ENCODE measurements at regions not wholly inside any gene's neighbourhood (a gene's known extent, or its start where the extent isn't known, plus 50 kb on each side); places are given as distances from the start of the nearest gene placed in this dataset.
"Not testable (repeated sequence)": the region's sequence is repeated elsewhere in the genome, so short reads cannot be mapped to it uniquely, and the experiment has no call there.

DNA sequence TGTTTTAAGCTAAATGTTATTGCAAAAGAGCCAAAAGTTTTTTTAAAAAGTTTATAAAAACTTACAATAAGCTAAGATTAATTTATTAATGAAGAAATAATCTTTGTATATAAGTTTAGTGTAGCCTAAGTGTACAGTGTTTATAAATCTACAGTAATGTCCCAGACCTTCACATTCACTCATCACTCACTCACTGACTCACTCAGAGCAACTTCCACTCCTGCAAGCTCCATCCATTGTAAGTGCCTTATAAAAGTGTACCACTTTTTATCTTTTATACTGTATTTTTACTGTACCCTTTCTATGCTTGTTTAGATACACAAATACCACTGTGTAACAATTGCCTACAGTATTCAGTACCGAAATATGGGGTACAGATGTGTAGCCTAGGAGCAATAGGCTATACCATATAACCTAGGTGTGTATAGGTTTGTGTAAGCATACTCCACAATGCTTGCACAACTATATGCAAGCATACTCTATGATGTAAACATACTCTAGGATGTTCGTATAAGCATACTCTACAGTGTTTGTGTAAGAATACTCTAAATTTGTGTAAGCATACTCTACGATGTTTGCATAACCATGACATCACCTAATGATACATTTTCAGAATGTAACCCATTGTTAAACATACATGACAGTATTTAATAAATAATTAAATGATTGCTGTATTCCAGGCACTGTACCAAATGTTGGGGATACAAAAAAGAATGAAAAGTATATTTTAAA lies 953.0 kb downstream of the KCNA4 start (continued):
- no peak for TF ChIP-seq FOSL1 (IDR thresholded peaks at IDR 0.05; ENCODE audit: low read depth)
- TF ChIP-seq, protein P1, sequence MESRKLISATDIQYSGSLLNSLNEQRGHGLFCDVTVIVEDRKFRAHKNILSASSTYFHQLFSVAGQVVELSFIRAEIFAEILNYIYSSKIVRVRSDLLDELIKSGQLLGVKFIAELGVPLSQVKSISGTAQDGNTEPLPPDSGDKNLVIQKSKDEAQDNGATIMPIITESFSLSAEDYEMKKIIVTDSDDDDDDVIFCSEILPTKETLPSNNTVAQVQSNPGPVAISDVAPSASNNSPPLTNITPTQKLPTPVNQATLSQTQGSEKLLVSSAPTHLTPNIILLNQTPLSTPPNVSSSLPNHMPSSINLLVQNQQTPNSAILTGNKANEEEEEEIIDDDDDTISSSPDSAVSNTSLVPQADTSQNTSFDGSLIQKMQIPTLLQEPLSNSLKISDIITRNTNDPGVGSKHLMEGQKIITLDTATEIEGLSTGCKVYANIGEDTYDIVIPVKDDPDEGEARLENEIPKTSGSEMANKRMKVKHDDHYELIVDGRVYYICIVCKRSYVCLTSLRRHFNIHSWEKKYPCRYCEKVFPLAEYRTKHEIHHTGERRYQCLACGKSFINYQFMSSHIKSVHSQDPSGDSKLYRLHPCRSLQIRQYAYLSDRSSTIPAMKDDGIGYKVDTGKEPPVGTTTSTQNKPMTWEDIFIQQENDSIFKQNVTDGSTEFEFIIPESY (IDR thresholded peaks at IDR 0.05; ENCODE audit: extremely low read depth, insufficient replicate concordance, low read length): no peak
- TF ChIP-seq, protein P2, sequence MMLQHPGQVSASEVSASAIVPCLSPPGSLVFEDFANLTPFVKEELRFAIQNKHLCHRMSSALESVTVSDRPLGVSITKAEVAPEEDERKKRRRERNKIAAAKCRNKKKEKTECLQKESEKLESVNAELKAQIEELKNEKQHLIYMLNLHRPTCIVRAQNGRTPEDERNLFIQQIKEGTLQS (IDR thresholded peaks at IDR 0.05): no peak

DNA sequence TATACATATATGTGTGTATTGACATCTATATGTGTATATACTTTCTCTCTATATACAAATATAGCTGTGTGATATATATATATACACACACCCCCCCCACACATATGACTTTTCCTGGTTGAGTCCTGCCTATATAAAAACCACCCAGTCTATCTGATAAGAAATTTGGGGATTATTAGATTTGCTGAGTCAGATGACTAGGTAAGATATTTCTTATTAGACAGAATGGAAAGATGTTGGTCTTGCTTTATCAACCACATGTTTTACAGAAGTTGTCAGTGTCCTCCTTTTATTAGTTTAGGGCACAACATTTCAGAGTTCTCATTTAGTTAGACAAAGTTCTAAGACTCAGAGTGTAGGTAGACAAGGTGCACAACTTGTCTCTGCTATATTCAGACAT lies 953.3 kb downstream of the METTL15 start:
- Histone ChIP-seq H4K20me1 (ENCODE audit: insufficient read depth) (no peaks in the 10 kb centered on the region), H3K36me3 (ENCODE audit: control insufficient read depth in 1 of 2, insufficient read depth in 2 of 2, low read length in 2 of 2) (no peaks in the 10 kb centered on the region), H3K27ac (ENCODE audit: low read depth, low read length) (no peak overlapping the region), H3K79me2 (ENCODE audit: insufficient read depth, low read length) (no peaks in the 10 kb centered on the region), H2AFZ (ENCODE audit: low read depth, low read length, poor library complexity, severe bottlenecking) (no peak overlapping the region), H3K4me1 (ENCODE audit: control insufficient read depth in 1 of 2, insufficient read depth in 2 of 2, low read length in 2 of 2) (no peaks in the 10 kb centered on the region), H3K9me3 (ENCODE audit: control insufficient read depth in 1 of 2, insufficient read depth in 1 of 2, low read depth in 1 of 2, low read length in 2 of 2) (no peaks in the 10 kb centered on the region), H3K4me3 (replicated peaks in 1 of 2; ENCODE audit: low read depth in 1 of 2, low read length in 2 of 2) (no peak overlapping the region), H3K9me2 (ENCODE audit: insufficient read depth) (no peaks in the 10 kb centered on the region), H3K27me3 (ENCODE audit: insufficient read depth, low read length) (no peaks in the 10 kb centered on the region), H3K9ac (ENCODE audit: low read length) (no peak overlapping the region), H3K4me2 (ENCODE audit: low read length) (no peak overlapping the region)
- ChIA-PET RAD21 (ENCODE audit: low non-redundant PET in 1 of 2, low total read pairs in 2 of 2, uncharacterized antibody in 2 of 2, unreplicated experiment in 2 of 2) (no interaction called here), POLR2A (no interaction called here), CTCF (no interaction called here)
- intact Hi-C loops (cut with micrococcal nuclease): no loop called here
- DNase-seq (ENCODE audit: low read depth, low spot score) (no peak), ATAC-seq (no peak)
- TF ChIP-seq EZH2 (IDR thresholded peaks at IDR 0.05) (no peak), JUND (IDR thresholded peaks at IDR 0.05) (no peak), ZNF274 (IDR thresholded peaks at IDR 0.05; ENCODE audit: low read depth, low read length) (no peak), EGR1 (IDR thresholded peaks at IDR 0.05; ENCODE audit: low read depth) (no peak), ZFX (IDR thresholded peaks at IDR 0.05) (no peak), SRF (IDR thresholded peaks at IDR 0.05; ENCODE audit: low read depth) (no peak), SP1 (IDR thresholded peaks at IDR 0.05; ENCODE audit: low read depth) (no peak)
- BruUV-seq (replicated peaks): no TSS peak

DNA sequence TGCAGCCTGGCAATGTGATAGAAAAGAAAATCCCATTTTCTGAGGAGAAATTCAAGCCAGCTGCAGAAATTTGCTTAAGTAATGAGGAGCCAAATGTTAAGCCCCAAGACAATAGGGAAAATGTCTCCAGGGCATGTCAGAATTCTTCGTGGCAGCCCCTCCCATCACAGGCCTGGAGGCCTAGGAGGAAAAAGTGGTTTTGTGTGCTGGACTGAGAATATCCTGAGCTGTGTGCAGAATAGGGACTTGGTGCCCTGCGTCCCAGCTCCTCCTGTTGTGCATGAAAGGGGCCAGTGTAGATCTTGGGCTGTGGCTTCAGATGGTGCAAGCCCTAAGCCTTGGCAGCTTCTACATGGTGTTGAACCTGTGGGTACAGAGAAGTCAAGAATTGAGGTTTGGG lies 948.3 kb downstream of the METTL15 start:
- H2AFZ ChIP-seq (ENCODE audit: low read depth, low read length, poor library complexity, severe bottlenecking); H3K9ac ChIP-seq (ENCODE audit: low read length); RAD21 ChIA-PET (ENCODE audit: low non-redundant PET in 1 of 2, low total read pairs in 2 of 2, uncharacterized antibody in 2 of 2, unreplicated experiment in 2 of 2); ATAC-seq; H3K4me2 ChIP-seq (ENCODE audit: low read length); H3K27ac ChIP-seq (ENCODE audit: low read depth, low read length); H3K79me2 ChIP-seq (ENCODE audit: insufficient read depth, low read length); CTCF ChIA-PET; H4K20me1 ChIP-seq (ENCODE audit: insufficient read depth); H3K4me3 ChIP-seq (replicated peaks in 1 of 2; ENCODE audit: low read depth in 1 of 2, low read length in 2 of 2); DNase-seq (ENCODE audit: low read depth, low spot score); H3K9me3 ChIP-seq (ENCODE audit: control insufficient read depth in 1 of 2, insufficient read depth in 1 of 2, low read depth in 1 of 2, low read length in 2 of 2); H3K36me3 ChIP-seq (ENCODE audit: control insufficient read depth in 1 of 2, insufficient read depth in 2 of 2, low read length in 2 of 2); H3K27me3 ChIP-seq (ENCODE audit: insufficient read depth, low read length); BruUV-seq (replicated peaks); H3K9me2 ChIP-seq (ENCODE audit: insufficient read depth); H3K4me1 ChIP-seq (ENCODE audit: control insufficient read depth in 1 of 2, insufficient read depth in 2 of 2, low read length in 2 of 2); POLR2A ChIA-PET; intact Hi-C loops (cut with micrococcal nuclease): not testable (repeated sequence)
